ENCODE measurements at regions not wholly inside any gene's neighbourhood (a gene's known extent, or its start where the extent isn't known, plus 50 kb on each side); places are given as distances from the start of the nearest gene placed in this dataset.

DNA sequence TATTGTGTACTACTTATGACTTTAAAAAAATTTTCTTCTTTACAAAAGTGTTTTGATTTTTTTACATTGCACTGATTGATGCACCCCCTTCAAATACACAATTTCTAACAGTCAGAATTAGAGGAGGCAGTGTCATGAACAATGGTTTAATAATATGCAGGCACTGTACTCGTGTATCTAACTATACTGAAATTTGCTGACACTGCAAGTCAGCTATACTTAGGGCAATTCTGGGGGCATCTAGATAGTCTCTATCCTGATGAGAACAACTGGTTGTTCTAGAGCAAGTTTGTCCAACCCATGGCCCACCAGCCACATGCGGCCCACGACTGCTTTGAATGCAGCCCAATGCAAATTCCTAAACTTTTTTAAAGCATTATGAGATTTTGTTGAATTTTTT is 375.6 kb downstream of the BCKDHB start:
- no peaks in the 10 kb centered on the region for H3K36me3 ChIP-seq (ENCODE audit: control insufficient read depth, insufficient read depth, low read length)
- ATAC-seq (no peak), DNase-seq (ENCODE audit: low read depth, low spot score) (no peak)
- H3K4me3 ChIP-seq (ENCODE audit: low read depth in 2 of 2, low read length in 2 of 2), result no peak overlapping the region
- CTCF ChIA-PET, result no interaction called here
- H3K27ac ChIP-seq (ENCODE audit: low read length), result no peak overlapping the region
- no peaks in the 10 kb centered on the region for H3K9me3 ChIP-seq (ENCODE audit: control insufficient read depth, insufficient read depth, low read depth, low read length)
- POLR2A ChIA-PET, result no interaction called here
- intact Hi-C loops (cut with micrococcal nuclease; ENCODE audit: unreplicated experiment) (no loop called here), in situ Hi-C loops (cut with HindIII; ENCODE audit: low pct_unique_long_range_greater_than_20kb, low sequenced_read_pairs) (no loop called here)
- no peaks in the 10 kb centered on the region for H3K27me3 ChIP-seq (ENCODE audit: control insufficient read depth, insufficient read depth, low read length)
- no peaks in the 10 kb centered on the region for H3K4me1 ChIP-seq (ENCODE audit: control insufficient read depth, insufficient read depth, low read length)
- BruUV-seq (replicated peaks), result no TSS peak
- no peak for TF ChIP-seq REST (IDR thresholded peaks at IDR 0.05; ENCODE audit: insufficient read depth in 1 of 2, low read depth in 2 of 2, low read length in 1 of 2)
- TF ChIP-seq CTCF (IDR thresholded peaks at IDR 0.05), result no peak
- TF ChIP-seq SIN3A (IDR thresholded peaks at IDR 0.05; ENCODE audit: borderline replicate concordance, insufficient read depth, low read depth, low read length), result no peak
- TF ChIP-seq POLR2AphosphoS5 (IDR thresholded peaks at IDR 0.05; ENCODE audit: low read depth, low read length), result no peak
- TF ChIP-seq TCF7L2 (IDR thresholded peaks at IDR 0.05; ENCODE audit: low read depth, low read length), result no peak

DNA sequence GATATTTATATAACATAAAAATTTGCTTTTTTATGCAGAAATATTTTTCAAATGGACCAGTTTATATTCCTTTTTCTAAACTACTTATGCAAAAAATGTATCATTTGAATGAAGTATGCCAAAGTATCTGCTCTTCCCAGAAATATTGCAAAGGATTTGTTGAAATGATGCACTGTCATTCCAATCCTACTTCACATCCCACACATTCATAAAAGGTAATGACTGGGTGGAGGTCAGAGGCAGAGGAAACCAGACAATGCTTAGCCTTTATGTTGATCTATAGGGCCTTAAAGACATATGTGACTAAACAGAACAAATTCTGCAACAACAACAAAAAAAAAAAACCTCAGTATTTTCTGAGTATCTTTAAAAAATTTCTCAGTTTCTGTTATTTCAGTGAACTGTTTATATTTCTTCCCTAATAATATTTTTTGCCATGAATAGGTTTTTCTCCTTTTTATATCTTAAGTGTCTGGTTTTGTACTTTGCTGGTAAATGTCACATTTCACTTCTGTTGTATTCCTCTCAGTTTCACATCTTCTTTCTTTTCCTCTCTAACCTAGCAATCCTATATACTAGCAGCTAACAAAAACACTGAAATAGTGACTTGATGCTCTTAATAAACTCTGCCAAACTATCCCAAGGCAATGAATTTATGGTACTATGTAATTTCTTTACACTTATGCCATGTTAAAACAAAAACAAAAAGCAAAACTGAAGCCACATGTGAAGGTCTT is 374.1 kb downstream of the BCKDHB start:
- POLR2A ChIA-PET, result no interaction called here
- Histone ChIP-seq H3K27ac (ENCODE audit: low read length) (no peak overlapping the region), H3K36me3 (ENCODE audit: control insufficient read depth, insufficient read depth, low read length) (no peaks in the 10 kb centered on the region), H3K4me3 (ENCODE audit: low read depth in 2 of 2, low read length in 2 of 2) (no peak overlapping the region), H3K9me3 (ENCODE audit: control insufficient read depth, insufficient read depth, low read depth, low read length) (no peaks in the 10 kb centered on the region), H3K4me1 (ENCODE audit: control insufficient read depth, insufficient read depth, low read length) (no peaks in the 10 kb centered on the region), H3K27me3 (ENCODE audit: control insufficient read depth, insufficient read depth, low read length) (no peaks in the 10 kb centered on the region)
- no peak for ATAC-seq
- TF ChIP-seq REST (IDR thresholded peaks at IDR 0.05; ENCODE audit: insufficient read depth in 1 of 2, low read depth in 2 of 2, low read length in 1 of 2), result no peak
- no peak for TF ChIP-seq TCF7L2 (IDR thresholded peaks at IDR 0.05; ENCODE audit: low read depth, low read length)
- TF ChIP-seq CTCF (IDR thresholded peaks at IDR 0.05), result no peak
- TF ChIP-seq POLR2AphosphoS5 (IDR thresholded peaks at IDR 0.05; ENCODE audit: low read depth, low read length), result no peak
- no peak for TF ChIP-seq SIN3A (IDR thresholded peaks at IDR 0.05; ENCODE audit: borderline replicate concordance, insufficient read depth, low read depth, low read length)
- in situ Hi-C loops (cut with HindIII; ENCODE audit: low pct_unique_long_range_greater_than_20kb, low sequenced_read_pairs) (no loop called here), intact Hi-C loops (cut with micrococcal nuclease; ENCODE audit: unreplicated experiment) (no loop called here)
- no peak for DNase-seq (ENCODE audit: low read depth, low spot score)
- CTCF ChIA-PET, result no interaction called here
- BruUV-seq (replicated peaks), result no TSS peak
